Limb (tissue), 2 donors: ENCODE measurements at regions not wholly inside any gene's neighbourhood (a gene's known extent, or its start where the extent isn't known, plus 50 kb on each side); places are given as distances from the start of the nearest gene placed in this dataset.

Source experiments
- DNase-seq, 2 donors: peaks; one replicate each; pipeline ENCODE4 v3.0.0-alpha.2; 2016; ENCODE audit errors: extremely low spot score in 2 of 2

GRCh38 chr11:81432333-81432732 lies 1301.3 kb downstream of the FAM181B start:
- no peak for DNase-seq

- DNase-seq: no peak
Observed at GRCh38 chr11:81424822-81425221, 1308.8 kb downstream of the FAM181B start.

DNA sequence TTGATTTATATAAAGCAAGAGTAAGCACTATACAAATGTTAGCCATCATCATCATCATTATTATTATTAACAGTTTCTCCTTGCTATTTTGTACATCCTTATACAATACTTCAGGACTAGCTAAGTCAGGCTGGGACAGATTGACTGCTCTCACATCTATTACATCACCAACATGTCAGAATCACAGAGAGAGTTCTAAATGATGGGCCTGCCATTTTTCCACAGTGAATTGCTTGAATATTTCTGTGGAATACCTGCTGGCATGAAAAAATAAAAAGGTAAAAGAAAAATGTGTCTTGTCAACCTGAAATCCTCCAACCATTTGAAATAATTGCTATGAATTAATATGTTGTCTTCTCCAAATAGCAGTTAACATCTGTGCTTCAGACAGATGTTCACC lies 1311.3 kb downstream of the FAM181B start:
- no peak for DNase-seq

DNA sequence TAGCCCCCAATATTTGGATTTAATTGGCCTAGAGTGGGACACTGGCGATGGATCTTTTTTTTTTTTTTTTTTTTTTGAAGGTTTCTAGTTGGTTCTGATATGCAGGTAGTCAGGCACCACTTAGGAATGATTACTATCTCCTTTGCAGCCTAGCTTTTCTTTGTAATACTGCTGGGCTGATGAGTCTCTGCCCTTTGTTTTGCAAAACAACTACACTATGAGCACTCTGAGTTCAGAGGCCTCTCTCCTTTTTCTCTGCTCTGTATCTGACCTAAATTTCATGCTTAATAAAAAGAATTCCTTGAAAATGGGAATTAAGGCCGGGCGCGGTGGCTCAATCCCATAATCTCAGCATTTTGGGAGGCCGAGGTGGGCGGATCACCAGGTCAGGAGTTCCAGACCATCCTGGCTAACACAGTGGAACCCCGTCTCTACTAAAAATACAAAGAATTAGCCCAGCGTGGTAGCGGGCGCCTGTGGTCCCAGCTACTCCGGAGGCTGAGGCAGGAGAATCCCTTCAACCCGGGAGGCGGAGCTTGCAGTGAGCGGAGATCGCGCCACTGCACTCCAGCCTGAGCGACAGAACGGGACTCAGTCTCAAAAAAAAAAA lies 1312.3 kb downstream of the FAM181B start:
- no peak for DNase-seq

DNA sequence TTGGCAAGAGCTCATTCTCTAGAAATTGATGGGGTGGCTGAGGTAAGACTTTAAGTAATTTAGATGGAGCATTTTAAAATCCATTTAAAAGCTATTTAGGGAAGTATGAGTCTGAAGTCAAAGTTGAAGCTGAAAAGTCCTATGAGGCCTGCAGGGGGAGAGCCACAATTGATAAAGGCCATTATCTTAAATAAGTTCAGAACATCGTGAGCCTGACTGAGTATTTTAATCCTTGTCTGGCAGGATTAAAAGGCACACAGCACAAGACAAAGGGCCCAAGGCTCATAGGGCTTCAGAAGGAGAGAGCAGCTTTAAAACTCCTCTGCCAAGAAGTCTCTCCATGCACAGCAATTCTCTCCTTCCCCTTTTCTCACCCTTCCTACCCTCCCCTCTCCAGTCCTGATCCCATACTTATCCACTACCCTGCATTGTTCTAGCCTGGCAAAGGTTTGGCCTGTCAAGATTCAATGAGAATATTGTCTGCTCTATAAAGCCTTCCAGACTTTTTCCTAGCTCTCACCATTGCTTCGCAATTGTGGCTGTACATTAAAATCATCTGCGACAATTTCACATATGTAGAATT lies 1312.9 kb downstream of the FAM181B start:
- no peak for DNase-seq

- no peak for DNase-seq
Observed at GRCh38 chr11:81397316-81397715, 1336.3 kb downstream of the FAM181B start.

DNA sequence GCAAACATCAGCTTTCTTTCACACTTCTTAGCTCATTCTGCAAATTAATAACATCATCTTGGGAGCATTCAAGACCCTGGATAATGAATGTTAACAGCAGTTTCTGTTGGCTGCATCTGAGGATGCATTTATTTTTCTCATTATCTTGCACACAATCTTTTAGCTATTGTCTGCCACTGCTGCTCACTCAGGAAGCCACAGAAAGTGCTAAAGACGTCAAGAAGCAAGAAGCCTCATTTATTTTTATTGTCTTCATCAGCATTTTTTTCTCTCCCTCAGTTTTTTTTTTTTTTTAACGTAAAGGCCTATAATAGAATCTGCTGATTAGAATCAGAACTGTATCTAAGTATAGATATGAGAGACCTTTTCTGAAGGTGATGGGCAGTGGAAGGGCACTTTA lies 1339.4 kb downstream of the FAM181B start:
- no peak for DNase-seq

DNA sequence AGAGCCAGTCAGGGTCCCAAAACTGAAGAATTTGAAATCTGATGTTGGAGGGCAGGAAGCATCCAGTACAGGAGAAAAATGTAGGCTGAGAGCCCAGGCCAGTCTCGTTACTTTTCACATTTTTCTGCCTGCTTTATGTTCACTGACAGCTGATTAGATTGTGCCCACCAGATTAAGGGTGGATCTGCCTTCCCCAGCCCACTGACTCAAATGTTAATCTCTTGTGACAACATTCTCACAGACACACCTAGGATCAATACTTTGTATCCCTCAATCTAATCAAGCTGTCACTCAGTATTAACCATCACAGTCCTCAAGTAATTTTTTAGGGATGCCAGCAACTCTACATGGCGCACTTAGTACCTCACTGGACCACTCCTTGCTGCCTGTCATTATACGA lies 1345.3 kb downstream of the FAM181B start:
- no peak for DNase-seq

- DNase-seq: no peak
Observed at GRCh38 chr11:81380395-81380794, 1353.3 kb downstream of the FAM181B start.

DNA sequence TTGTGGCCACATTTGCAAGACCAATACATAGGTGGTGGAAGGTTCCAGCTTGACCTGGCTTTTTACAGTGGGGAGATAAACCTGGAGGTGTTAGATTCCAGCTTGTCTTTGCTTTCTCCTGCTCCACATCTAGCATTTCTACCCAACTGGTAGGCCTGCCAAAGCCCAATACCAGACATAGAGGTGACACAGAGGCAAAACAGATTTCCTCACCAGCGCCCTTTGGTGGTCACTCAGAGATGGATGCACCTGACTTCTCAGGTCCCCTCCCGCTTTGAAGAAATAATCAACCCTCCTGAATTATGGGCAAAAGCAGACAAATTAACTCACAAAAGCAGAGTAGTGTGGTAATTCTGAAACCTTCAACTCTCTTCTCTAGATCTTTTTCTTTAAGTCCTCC lies 1356.2 kb downstream of the FAM181B start:
- DNase-seq: no peak

DNA sequence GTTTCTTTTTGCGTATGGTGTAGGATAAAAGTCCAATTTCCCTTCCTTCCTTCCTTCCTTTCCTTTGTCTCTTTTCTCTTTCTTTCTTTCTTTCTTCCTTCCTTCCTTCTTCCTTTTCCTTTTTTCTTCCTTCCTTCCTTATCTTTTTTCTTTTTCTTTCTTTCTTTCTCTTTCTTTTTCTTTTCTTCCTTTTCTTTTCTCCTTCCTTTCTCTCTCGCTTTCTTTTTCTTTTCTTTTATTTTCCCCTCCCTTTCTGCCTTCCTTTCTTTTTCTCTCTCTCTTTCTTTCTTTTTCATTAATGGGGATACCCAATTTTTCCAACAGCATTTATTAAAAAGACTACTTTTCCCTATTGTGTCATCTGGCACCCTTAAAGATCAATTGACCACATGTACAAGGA lies 1359.7 kb downstream of the FAM181B start:
- DNase-seq: no peak

DNA sequence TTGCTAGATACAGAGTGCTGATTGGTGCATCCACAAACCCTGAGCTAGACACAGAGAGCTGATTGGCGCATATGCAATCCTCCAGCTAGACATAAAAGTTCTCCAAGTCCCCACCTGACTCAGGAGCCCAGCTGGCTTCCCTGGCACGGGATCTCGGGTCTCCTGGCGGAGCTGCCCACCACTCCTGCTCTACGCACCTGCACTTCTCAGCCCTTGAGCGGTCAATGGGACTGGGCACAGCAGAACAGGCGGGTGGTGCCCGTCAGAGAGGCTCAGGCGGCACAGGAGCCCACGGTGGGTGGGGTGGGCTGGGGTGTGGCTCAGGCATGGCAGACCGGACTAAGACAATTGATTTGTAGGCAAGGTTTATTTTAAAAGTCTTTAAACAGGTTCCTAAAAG lies 1365.5 kb downstream of the FAM181B start:
- DNase-seq: no peak

- DNase-seq: no peak
Observed at GRCh38 chr11:81365496-81365895, 1368.2 kb downstream of the FAM181B start.

- DNase-seq: no peak
Observed at GRCh38 chr11:81359476-81359875, 1374.2 kb downstream of the FAM181B start.

GRCh38 chr11:81345609-81346008 lies 1388.1 kb downstream of the FAM181B start:
- no peak for DNase-seq

DNA sequence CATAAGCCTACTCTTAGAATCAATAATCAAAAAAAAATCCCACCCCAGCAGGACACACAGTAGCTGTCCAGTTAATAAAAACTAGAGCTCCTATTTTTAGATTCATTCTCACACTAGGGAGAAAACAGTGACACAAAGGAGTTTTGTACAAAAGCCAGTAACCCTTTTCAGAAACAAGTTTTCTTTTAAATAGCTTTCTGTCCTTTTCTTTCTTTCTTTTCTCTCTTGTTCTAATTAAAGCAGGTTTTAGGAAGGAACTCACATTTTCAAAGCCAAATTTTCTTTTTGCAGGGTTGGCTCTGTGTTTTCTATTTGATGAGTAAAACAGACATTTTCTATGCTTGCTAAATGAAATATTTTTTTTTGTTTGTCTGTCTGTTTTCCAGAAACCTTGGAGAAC lies 1390.7 kb downstream of the FAM181B start:
- DNase-seq: no peak

DNA sequence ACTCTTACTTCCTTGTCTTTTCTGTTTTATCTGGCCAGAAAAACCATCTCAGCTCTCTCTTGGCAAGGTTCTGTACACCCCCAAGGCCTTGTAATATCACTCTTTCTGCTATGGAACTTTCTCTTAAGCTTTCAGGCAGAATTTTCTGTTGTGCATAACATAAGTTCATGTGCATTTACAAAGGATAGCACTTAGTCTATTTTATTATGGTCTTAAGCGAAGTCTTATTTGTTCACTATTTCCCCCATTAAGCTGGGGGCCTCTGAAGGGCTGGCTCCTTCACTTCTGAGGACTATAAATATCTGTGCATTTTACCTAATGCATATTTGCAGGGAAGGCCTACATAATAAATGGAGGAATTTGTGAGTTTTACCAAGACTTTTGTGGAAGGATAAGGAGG lies 1393.4 kb downstream of the FAM181B start:
- no peak for DNase-seq

GRCh38 chr11:81339521-81339920 lies 1394.1 kb downstream of the FAM181B start:
- no peak for DNase-seq

DNA sequence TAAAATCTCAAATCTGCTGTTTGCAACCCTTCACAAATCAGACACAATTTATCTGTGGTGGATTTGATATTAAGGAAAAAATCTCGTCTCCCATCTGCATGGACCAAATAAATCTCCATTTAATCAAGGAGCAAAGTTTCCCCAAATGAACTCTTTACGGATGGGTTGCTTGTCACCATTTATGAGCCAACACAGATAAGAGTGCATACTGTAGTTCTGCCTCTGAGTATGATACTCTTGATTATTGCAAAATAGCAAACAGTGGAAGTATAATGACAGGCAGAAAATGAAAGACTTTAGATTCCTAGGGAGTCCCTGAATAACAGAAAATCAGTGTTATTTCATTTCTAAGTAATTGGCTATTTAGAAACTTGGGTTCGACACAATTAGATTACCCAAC lies 1395.9 kb downstream of the FAM181B start:
- no peak for DNase-seq

DNA sequence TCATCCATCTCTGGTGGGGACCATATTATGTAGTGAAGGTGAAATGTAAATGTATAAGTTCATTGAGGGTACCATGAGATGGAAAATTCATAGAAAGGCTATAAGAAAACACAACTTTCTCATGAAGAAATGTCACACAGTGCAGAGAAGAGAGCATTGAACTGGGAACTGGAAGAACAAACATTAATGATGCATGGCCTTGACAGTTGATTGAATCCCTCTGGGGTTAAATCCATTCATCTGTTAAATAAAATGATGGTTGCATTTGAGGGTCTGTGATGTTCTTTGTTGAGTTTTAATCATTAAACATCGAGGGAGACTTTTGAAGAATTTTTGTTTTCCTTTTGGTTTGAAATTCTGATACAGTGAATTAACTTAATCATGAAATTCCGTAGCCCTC lies 1401.4 kb downstream of the FAM181B start:
- DNase-seq: no peak

- DNase-seq: no peak
Observed at GRCh38 chr11:81331611-81332235, 1401.9 kb downstream of the FAM181B start.

DNA sequence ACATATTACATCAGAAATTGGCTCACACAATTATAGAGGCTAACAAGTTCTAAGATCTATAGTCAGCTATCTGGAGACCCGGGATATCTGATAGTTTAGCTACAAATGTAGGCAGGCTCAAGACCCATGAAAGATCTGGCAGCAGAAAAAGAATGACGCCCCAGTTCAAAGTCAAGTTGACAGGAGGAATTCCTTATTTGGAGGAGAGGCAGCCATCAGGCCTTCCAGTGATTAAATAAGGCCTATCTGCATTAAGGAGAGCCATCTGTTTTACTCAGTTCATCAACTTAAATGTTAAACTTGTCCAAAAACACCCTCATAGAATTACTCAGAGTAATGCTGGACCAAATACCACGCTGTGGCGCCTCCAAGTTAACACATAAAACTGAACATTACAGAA lies 1402.6 kb downstream of the FAM181B start:
- no peak for DNase-seq

DNA sequence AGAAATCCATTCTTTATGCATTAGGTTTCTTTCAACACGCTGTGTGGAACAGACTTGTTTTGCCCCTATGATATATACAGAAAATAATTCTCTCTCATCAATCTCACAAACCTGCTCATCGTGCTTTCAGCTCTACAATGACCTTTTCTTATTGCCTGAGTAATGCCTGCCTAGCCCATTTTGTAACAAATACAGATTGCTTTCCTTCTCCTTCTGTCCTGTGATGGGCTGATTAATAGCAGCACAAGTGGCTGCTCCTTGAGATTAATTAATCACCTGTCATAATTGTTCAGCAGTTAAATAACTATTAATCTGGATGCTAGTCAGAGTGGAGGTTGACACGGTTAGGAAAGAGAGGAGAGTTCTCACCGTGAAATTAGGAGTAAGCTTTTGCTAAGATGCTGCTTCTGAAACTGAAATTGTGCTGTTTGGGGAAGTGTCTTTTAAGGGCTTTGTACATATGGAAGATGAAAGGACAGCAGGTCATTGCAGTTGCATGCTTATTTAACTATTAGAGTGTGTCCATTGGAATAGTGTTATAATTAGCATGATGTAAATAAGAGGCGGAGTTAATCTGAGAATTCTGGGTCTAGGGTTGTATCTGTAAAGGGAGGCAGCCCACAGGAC lies 1430.5 kb downstream of the FAM181B start:
- DNase-seq: no peak
